CD4-positive, alpha-beta T cell treated with Interleukin-4 for 1 hour (primary cell): ENCODE measurements at regions not wholly inside any gene's neighbourhood (a gene's known extent, or its start where the extent isn't known, plus 50 kb on each side); places are given as distances from the start of the nearest gene placed in this dataset.
A peak's percentile ranks its signal among the peaks of the same experiment; 100 is the strongest.

Experiments
- DNase-seq, 2 donors: peaks; one replicate each; pipeline ENCODE4 v3.0.0-alpha.2; 2020 to 2022

DNA sequence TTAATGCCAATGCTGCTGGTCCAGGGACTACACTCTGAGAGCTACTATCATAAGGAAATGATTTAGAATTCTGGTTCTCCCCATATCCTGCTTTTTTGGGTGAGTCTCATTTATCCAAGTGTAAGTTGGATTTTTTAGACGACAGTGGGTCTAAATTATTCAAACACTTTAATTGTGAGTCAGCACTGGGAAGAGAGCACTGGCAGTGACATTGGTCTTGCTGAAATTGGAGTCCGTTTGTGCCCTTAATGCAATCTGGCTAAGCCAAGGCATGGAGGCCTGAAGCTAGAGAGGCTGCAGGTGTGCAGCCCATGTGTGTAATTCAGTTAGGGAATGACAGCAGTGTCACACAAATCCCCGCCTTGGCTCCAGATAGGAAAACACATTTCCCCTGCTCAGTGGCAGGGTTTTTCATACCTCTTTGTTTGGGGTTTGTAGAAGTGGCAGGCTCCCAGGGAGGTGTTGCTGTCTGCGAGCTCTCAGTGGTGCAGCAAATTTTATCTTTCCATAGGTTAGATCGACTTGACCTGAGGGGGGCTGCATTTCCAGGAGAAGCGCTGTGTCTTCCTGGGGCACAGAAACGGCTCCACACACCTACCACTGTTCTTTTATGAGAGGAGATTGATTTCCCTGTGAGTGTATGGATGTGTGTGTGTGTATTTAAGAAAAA lies 197.7 kb downstream of the CD47 start:
- no peak for DNase-seq

DNA sequence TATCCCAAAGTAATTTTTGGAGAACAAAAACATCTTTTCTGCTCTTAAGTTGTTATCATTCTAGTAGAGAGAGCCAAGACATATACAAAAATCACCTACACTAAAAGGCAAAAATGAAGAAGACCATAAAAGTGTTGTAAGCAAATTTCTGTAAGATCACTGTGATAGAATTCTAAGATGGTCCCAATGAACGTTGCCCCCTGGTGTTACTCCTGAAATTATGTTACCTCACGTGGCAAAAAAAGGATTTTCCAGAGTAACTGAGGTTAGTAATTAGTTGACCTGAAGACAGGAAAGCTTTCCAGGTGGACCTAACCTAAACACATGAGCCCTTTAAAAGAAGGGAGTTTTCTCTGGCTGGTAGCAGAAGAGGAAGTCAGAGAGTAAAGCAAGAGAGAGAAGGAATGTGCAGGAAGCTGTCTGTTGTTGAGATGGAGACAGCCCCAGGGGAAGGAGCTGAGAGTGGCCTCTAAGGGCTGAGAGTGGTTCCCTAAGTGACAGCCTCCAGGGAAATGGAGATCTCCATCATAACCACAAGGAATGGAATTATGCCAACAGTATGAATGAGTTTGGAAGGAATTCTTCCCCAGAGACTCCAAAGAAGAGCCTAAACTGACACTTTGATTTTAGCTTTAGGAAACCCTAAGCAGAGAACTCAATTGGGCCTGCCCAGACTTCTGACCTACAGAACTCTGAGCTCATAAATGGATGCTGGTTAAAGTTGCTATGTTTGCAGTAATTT lies 205.9 kb downstream of the CD47 start:
- DNase-seq: no peak

DNA sequence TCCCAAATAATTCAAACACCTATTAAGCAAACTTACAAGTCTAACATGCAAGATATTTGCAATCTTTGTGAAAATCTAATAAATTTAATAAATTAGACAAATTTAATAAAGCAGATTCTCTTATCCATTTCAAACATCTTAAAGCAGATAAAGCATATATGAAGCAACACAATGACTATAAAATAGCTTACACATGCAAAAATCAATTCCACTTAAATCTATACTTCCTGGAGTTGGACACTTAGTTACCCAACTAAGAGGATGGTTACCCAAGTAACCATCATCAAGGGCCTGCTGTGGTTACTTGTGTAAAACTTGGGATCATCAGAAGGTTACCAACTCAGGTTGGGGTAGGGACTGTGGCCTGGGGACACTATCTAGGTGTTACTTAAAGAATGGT lies 206.8 kb downstream of the CD47 start:
- no peak for DNase-seq

DNA sequence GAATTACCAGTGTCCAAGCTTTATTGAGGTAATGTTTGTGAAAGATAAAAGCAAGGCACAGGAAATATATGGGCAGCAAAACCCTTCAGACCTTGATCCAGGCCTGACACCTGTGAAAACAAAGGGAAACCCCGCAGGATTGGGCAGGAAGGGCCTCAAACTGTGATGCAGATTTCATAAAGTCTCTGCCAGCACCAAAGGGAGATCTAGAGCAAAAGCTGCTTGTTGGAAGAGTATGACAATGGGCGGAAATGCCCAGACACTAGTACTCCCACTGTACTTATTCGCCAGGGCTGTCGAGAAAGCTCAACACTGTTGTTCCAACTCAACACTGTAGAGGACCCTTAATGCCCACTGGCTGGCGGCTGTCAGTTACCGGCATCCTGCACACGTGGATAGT lies 207.9 kb downstream of the CD47 start:
- DNase-seq: no peak

DNA sequence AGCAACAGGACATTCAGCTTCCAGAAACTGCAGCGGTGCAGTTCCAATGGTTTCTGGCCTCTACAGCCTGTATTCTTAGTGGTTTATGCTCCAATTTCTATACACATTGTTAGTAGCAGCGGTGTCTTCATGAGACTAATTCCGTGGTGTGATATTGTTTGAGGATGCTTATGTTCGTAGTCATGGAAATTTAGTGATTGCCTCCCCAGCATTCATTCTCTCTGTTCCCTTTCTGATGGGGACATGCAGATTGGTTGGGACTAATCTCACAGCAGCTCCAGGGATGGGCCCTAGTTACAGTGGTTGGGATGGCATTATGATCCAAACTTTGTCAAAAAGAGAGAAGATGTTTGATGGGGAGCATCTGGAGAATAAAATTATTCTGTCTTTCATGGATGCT lies 208.6 kb downstream of the CD47 start:
- DNase-seq: no peak

DNA sequence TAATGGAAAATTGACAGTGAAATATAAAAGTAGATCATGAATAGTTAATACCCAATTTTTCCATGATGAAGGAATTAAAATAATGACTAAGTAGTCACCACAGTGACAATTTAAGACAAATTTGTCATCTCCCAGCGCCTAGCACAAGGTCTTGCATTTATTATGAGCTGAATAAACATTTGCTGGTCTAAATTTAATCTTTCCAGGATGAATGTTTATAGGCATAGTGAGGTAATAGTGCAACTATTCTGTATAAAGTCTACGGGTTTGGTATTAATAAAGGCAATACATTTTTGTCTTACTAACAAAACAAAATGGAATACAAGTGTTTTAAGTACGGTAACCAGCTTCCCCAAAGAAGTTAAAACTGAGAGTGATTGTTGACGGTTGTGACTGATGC lies 209.3 kb downstream of the CD47 start:
- no peak for DNase-seq

DNA sequence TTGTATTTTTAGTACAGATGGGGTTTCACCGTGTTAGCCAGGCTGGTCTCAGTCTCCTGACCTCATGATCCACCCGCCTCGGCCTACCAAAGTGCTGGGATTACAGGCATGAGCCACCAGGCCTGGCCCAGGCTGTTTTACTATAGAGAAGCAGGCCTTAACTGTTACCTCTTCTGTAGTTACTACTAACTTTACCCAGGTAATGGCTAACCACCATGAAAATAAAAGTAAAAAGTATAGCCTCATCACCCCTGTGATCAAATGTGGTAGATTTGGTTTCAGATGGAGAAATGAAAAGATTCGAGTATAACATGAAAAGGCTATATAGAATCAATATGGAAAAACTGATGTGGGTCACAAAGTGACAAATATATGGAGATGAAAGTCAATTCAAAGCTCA lies 210.1 kb downstream of the CD47 start:
- no peak for DNase-seq

DNA sequence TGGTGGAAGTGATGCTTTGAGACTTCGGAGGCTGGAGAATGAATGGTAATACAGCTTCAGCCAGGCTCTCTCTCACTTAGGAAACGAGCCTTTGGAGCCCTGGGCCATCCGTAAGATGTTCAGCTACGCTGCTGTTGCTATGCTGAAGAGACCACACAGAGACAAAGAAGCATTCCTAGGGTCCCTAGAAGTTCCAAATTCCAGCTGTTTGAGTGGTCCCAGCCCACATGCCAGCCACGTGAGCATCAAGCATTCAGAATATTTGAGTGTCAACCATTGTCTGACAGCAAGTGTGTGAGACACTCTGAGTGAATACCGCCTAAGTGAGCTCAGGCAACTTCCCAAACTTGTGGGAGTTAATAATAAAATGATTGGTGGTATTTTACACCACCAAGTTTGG lies 212.9 kb downstream of the CD47 start:
- no peak for DNase-seq

DNA sequence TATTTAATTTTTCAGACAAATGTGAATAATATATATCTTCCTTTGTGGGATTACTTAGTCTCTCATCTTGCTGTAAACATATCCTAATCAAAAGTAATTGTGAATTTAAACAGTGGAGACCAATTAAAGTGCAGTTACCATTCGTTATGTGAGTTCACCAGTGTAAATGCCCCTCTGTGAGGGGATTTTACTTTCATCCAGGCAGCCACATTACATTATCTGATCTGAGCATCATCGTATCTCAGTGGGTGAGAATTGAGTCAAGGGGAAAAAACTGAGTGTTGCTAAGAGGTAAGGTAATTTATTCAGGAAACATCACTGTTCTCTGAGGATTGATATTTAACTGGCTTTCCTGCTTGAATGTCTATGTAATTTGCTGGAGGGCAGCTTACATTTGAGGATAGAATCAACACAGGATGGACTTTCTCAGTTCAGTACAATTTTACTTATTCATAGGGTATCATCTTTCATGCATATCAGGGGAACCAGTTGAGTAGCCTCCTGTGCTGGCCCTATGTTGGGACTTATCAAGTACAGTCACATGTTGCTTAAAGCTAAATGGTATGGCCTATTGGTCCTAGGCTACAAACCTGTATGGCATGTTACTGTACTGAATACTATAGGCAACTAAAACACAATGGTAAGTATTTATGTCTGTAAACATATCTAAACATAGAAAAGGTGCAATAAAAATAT lies 219.7 kb downstream of the CD47 start:
- DNase-seq: no peak

DNA sequence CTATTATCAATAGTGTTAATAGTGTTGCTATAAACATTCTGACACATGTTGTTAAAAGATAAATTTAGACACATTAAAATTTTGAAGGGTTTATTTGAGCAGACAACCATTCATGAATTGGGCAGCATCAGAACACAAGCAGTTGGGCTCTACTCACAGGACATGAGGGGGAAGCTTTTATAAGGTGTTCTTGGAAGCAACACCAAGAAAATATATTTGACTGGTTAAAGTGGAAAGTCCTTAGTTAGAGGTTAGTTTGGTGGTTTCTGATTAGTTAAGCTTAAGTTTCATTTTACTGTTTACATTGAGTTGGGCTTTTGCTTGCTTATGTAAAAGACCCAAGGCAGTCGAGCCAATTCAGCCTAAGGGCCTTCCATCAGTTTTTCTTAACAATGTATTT lies 220.7 kb downstream of the CD47 start:
- no peak for DNase-seq

DNA sequence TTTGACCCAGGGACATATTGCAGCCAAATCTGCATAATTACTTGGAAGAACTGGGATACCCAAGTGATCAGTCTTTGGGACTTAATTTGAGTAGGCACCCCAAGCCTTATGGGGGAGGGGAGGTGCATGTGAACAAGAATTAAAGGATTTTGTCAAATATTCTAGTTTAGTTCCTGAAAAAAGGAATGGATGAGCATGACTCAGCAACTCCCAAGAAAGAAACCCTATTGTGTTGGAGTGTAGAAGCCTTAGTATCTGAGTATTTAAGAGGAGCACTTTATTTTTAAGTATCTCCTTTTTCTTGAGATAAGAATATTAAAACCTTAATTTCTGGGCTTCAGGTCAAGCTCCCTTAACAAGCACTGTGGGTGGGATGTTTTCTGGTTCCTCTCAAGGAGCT lies 222.4 kb downstream of the CD47 start:
- DNase-seq: no peak

DNA sequence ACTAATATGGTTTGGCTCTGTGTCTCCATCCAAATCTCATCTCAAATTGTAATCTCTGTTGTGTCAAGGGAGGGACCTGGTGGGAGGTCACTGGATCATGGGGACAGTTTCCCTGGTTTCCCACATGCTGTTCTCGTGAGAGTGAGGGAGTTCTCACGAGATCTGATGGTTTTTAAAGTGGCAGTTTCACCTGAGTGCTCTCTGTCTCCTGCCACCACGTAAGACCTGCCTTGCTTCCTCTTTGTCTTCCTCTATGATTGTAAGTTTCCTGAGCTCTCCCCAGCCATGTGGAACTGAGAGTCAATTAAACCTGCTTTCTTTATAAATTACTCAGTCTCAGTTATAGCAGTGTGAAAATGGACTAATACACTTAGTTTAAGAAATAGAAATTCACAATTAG lies 228.9 kb downstream of the CD47 start:
- peak in 1 of 2 donors; percentile 32 for DNase-seq

DNA sequence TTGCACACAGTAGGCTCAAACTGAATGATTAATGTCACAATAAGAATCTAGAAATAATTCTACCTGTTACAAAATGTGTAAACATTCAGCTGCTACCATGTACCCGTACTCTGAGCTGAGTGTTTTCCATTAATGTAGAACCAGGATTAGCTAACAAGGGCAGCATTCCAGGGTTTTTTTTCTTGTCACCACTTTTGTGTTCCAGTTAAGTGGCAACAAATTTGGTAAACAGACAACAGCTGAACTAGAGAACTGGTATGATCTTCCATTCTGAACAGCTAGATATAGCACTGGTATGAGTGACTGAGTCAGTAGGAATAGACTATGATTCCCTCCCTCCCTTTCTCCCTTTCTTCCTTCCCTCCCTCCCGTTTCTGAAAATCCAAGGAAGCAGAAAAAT lies 229.4 kb downstream of the CD47 start:
- no peak for DNase-seq
